ENCODE measurements at regions not wholly inside any gene's neighbourhood (a gene's known extent, or its start where the extent isn't known, plus 50 kb on each side); places are given as distances from the start of the nearest gene placed in this dataset.

DNA sequence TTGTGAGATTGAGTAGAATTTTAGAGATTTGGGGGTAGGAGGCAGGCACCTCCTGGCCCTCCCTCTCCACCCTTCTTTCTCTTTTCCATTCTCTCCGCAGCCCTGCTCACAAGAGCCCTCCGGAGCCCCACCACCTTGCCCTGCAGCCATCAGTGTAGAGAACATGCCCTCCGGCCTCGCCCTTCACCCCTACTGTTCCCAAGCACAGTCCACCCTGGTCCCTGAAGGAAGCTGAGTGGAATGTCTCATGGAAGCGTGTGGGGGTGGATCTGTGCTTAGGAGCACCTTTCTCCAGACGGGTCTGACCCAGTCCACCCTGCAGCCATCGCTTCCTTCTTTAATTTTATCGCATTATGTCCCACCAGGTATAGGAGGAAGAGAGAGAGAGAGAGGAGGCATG, 267.1 kb downstream of the NSG2 start:
- no TSS peak for BruUV-seq (replicated peaks)
- H3K4me1 ChIP-seq (ENCODE audit: control insufficient read depth in 1 of 2, insufficient read depth in 2 of 2, low read length in 2 of 2), result no peaks in the 10 kb centered on the region; a peak in 1 of 4 replicates
- intact Hi-C loops (cut with micrococcal nuclease), result loop anchor here (1.0 kb wide), 1 partner anchor 267 kb away; the partner anchor contains the start of gene NSG2
- no peaks in the 10 kb centered on the region for H4K20me1 ChIP-seq (ENCODE audit: insufficient read depth)
- peaks cover 4% of the 10 kb centered on the region; the same call in 1 of the 2 replicates for H3K27me3 ChIP-seq (ENCODE audit: insufficient read depth, low read length)
- no peak for DNase-seq (ENCODE audit: low read depth, low spot score)
- no peak overlapping the region for H3K4me2 ChIP-seq (ENCODE audit: low read length)
- H3K27ac ChIP-seq (ENCODE audit: low read depth, low read length), result no peak overlapping the region
- no peaks in the 10 kb centered on the region for H3K9me3 ChIP-seq (ENCODE audit: control insufficient read depth in 1 of 2, insufficient read depth in 1 of 2, low read depth in 1 of 2, low read length in 2 of 2)
- ChIA-PET RAD21 (ENCODE audit: low non-redundant PET in 1 of 2, low total read pairs in 2 of 2, uncharacterized antibody in 2 of 2, unreplicated experiment in 2 of 2) (interaction anchor here in 1 of 2 experiments (2.7 kb wide), 1 partner anchor 267 kb away, joined by 30 read pairs; the partner anchor contains the start of gene NSG2), POLR2A (no interaction called here), CTCF (interaction anchor here (0.7 to 4.5 kb wide), 14 partner anchors 11 to 1606 kb away, joined by 3 to 165 read pairs (median 4); partner anchors contain the start of gene NSG2)
- no peaks in the 10 kb centered on the region for H3K9me2 ChIP-seq (ENCODE audit: insufficient read depth)
- H3K9ac ChIP-seq (ENCODE audit: low read length), result no peak overlapping the region
- no peak for TF ChIP-seq POLR2A (IDR thresholded peaks at IDR 0.05; ENCODE audit: borderline replicate concordance, extremely low read depth, insufficient read depth, insufficient read length)
- no peak for TF ChIP-seq CTCF (IDR thresholded peaks at IDR 0.05 in 2 of 3, conservative IDR thresholded peaks at IDR 0.05 in 1 of 3; ENCODE audit: borderline replicate concordance in 1 of 3, insufficient read depth in 1 of 3, low read depth in 2 of 3, low read length in 2 of 3)
- no peak for TF ChIP-seq ELF1 (IDR thresholded peaks at IDR 0.05; ENCODE audit: borderline replicate concordance, low read depth)
- no peak for TF ChIP-seq EGR1 (IDR thresholded peaks at IDR 0.05; ENCODE audit: low read depth)
- no peak for TF ChIP-seq SP1 (IDR thresholded peaks at IDR 0.05; ENCODE audit: low read depth)
- ATAC-seq, result no peak
- no peaks in the 10 kb centered on the region for H3K36me3 ChIP-seq (ENCODE audit: control insufficient read depth in 1 of 2, insufficient read depth in 2 of 2, low read length in 2 of 2)
- no peaks in the 10 kb centered on the region for H3K79me2 ChIP-seq (ENCODE audit: insufficient read depth, low read length)
- no peak overlapping the region for H2AFZ ChIP-seq (ENCODE audit: low read depth, low read length, poor library complexity, severe bottlenecking)
- no peak overlapping the region for H3K4me3 ChIP-seq (replicated peaks in 1 of 2; ENCODE audit: low read depth in 1 of 2, low read length in 2 of 2)

DNA sequence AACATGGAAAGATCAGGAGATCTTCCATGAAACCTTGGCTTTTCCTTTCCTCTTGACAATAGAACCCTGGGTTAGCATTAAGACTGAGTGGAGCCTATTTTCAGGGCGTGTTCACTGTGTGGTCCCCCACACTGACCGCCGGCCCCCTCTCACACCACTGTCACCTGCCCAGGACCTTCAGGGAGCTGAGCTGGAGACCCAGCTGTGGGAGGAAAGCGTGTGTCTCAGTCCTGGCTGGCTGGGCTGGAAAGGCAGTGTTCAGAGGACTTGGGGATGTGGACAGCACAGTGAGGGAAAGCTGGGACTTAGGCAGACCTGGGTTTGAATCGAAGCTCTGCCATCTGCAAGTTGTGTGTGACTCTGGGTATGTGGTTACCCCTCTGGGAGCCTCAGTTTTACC, 268.1 kb downstream of the NSG2 start:
- H4K20me1 ChIP-seq (ENCODE audit: insufficient read depth), result no peaks in the 10 kb centered on the region
- H3K9me2 ChIP-seq (ENCODE audit: insufficient read depth), result no peaks in the 10 kb centered on the region
- H2AFZ ChIP-seq (ENCODE audit: low read depth, low read length, poor library complexity, severe bottlenecking), result no peak overlapping the region
- no peaks in the 10 kb centered on the region for H3K36me3 ChIP-seq (ENCODE audit: control insufficient read depth in 1 of 2, insufficient read depth in 2 of 2, low read length in 2 of 2)
- H3K4me2 ChIP-seq (ENCODE audit: low read length), result no peak overlapping the region
- H3K27me3 ChIP-seq (ENCODE audit: insufficient read depth, low read length), result peaks cover 4% of the 10 kb centered on the region; the same call in 1 of the 2 replicates
- no peak for DNase-seq (ENCODE audit: low read depth, low spot score)
- H3K4me3 ChIP-seq (replicated peaks in 1 of 2; ENCODE audit: low read depth in 1 of 2, low read length in 2 of 2), result no peak overlapping the region
- intact Hi-C loops (cut with micrococcal nuclease), result no loop called here
- CTCF ChIA-PET, result interaction anchor here (5.6 kb wide), 1 partner anchor 268 kb away, joined by 87 read pairs; the partner anchor contains the start of gene NSG2
- no peak overlapping the region for H3K9ac ChIP-seq (ENCODE audit: low read length)
- RAD21 ChIA-PET (ENCODE audit: low non-redundant PET in 1 of 2, low total read pairs in 2 of 2, uncharacterized antibody in 2 of 2, unreplicated experiment in 2 of 2), result no interaction called here
- H3K27ac ChIP-seq (ENCODE audit: low read depth, low read length), result no peak overlapping the region
- ATAC-seq, result no peak
- POLR2A ChIA-PET, result no interaction called here
- no TSS peak for BruUV-seq (replicated peaks)
- H3K79me2 ChIP-seq (ENCODE audit: insufficient read depth, low read length), result no peaks in the 10 kb centered on the region
- no peaks in the 10 kb centered on the region; a peak in 1 of 4 replicates for H3K4me1 ChIP-seq (ENCODE audit: control insufficient read depth in 1 of 2, insufficient read depth in 2 of 2, low read length in 2 of 2)
- H3K9me3 ChIP-seq (ENCODE audit: control insufficient read depth in 1 of 2, insufficient read depth in 1 of 2, low read depth in 1 of 2, low read length in 2 of 2), result no peaks in the 10 kb centered on the region
- no peak for TF ChIP-seq SRF (IDR thresholded peaks at IDR 0.05; ENCODE audit: low read depth)
- no peak for TF ChIP-seq SP1 (IDR thresholded peaks at IDR 0.05; ENCODE audit: low read depth)
- TF ChIP-seq REST (IDR thresholded peaks at IDR 0.05; ENCODE audit: low read depth), result no peak
- no peak for TF ChIP-seq EGR1 (IDR thresholded peaks at IDR 0.05; ENCODE audit: low read depth)
- TF ChIP-seq, protein P1, sequence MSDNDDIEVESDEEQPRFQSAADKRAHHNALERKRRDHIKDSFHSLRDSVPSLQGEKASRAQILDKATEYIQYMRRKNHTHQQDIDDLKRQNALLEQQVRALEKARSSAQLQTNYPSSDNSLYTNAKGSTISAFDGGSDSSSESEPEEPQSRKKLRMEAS (IDR thresholded peaks at IDR 0.05), result no peak
- no peak for TF ChIP-seq ELF1 (IDR thresholded peaks at IDR 0.05; ENCODE audit: borderline replicate concordance, low read depth)
- no peak for TF ChIP-seq EZH2 (IDR thresholded peaks at IDR 0.05)
- TF ChIP-seq FOSL1 (IDR thresholded peaks at IDR 0.05; ENCODE audit: low read depth), result no peak
- TF ChIP-seq JUND (IDR thresholded peaks at IDR 0.05), result no peak
- no peak for TF ChIP-seq CTCF (IDR thresholded peaks at IDR 0.05 in 2 of 3, conservative IDR thresholded peaks at IDR 0.05 in 1 of 3; ENCODE audit: borderline replicate concordance in 1 of 3, insufficient read depth in 1 of 3, low read depth in 2 of 3, low read length in 2 of 3)
- TF ChIP-seq CBX3 (IDR thresholded peaks at IDR 0.05; ENCODE audit: low read depth), result no peak

Data from HCT116 (cell line).